C4-2B (cell line): ENCODE measurements at regions not wholly inside any gene's neighbourhood (a gene's known extent, or its start where the extent isn't known, plus 50 kb on each side); places are given as distances from the start of the nearest gene placed in this dataset.

Experiments used
- CTCF ChIP-seq: fragments of 450-650 bp; conservative IDR thresholded peaks from 2 replicates; pipeline ENCODE4 v1.5.1; 2017; ENCODE audit warnings: mild to moderate bottlenecking
- ZFX ChIP-seq: fragments of 450-650 bp; IDR thresholded peaks from 2 replicates; pipeline ENCODE4 v1.6.1; 2017

DNA sequence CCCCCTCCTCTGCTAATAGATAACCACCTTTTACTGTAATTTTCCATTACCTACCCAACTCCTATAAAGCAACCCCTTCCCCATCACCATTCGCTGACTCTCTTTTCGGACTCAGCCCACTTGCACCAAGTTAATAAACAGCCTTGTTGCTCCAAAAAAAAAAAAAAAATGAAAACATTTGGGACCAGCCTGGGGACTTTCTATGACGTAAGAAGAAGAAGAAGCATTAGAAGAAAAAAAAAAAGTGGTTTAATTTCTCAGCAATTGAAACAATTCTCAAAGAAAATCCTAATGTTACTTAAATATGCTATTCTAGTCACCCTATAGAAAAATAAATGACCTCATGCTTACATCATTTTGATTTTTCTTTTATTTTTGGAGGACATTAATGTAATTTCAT, 301.5 kb upstream of the ANO3 start:
- TF ChIP-seq CTCF (no peak), ZFX (no peak)
